SK-N-SH (cell line): ENCODE measurements at regions not wholly inside any gene's neighbourhood (a gene's known extent, or its start where the extent isn't known, plus 50 kb on each side); places are given as distances from the start of the nearest gene placed in this dataset.

Source experiments
- CTCF ChIA-PET: fragments of 300-600, 350-600 bp; formaldehyde crosslinking; extraction: SDS; loops from one replicate; lab custom pipeline; 2021; lab: Yijun Ruan, JAX
- POLR2A ChIA-PET: fragments of 350-600 bp; sonication (Branson Sonifier 250); formaldehyde crosslinking; extraction: SDS; loops from one replicate; lab custom pipeline; 2020; ENCODE audit warnings: antibody characterized with exemption, inconsistent platforms; lab: Yijun Ruan, JAX
- DNase-seq: peaks from one replicate; pipeline ENCODE4 v3.0.0; 2012
- H2AFZ ChIP-seq: fragments of 200-600 bp; sonication (generic); 2 replicates; pipeline ENCODE4 v1.8.1; 2016; ENCODE audit warnings: antibody characterized with exemption, mild to moderate bottlenecking, low read depth
- H3F3A ChIP-seq: fragments of 200-600 bp; sonication (generic); replicated peaks from 2 replicates; pipeline ENCODE3; 2016; ENCODE audit warnings: antibody characterized with exemption, mild to moderate bottlenecking; ENCODE audit not compliant: insufficient read depth
- H3K27ac ChIP-seq, 2 experiments: fragments of 200-500 bp in 1 of 2; fragments of 200-600 bp in 1 of 2; sonication (Bioruptor generic) in 1 of 2; sonication (generic), shearing (Covaris generic) in 1 of 2; 2 replicates each; pipeline versions ENCODE4 v1.5.1 to v1.6.1; 2014 to 2016; ENCODE audit warnings: low read depth in 2 of 2, inconsistent platforms in 1 of 2, low read length in 1 of 2, mild to moderate bottlenecking in 1 of 2, mixed read lengths in 1 of 2
- H3K27me3 ChIP-seq: fragments of 200-600 bp; sonication (generic), shearing (Covaris generic); 2 replicates; pipeline ENCODE4 v1.6.1; 2016; ENCODE audit warnings: mixed run types; ENCODE audit not compliant: insufficient read depth
- H3K36me3 ChIP-seq, 2 experiments: fragments of 200-500 bp in 1 of 2; fragments of 200-600 bp in 1 of 2; sonication (Bioruptor generic) in 1 of 2; sonication (generic) in 1 of 2; replicated peaks in 1 of 2; 2 replicates each; pipeline versions ENCODE3 to v1.5.1; 2014 to 2016; ENCODE audit warnings: low read length in 1 of 2, mild to moderate bottlenecking in 1 of 2; ENCODE audit not compliant: insufficient read depth in 2 of 2, control insufficient read depth in 1 of 2
- H3K4me1 ChIP-seq, 2 experiments: fragments of 200-500 bp in 1 of 2; fragments of 200-600 bp in 1 of 2; sonication (Bioruptor generic) in 1 of 2; sonication (generic), shearing (Covaris generic) in 1 of 2; 2 replicates each; pipeline versions ENCODE4 v1.5.1 to v1.6.1; 2014 to 2016; ENCODE audit warnings: low read depth in 1 of 2, low read length in 1 of 2, mixed run types in 1 of 2; ENCODE audit not compliant: insufficient read depth in 2 of 2, control insufficient read depth in 1 of 2
- H3K4me2 ChIP-seq: fragments of 200-600 bp; sonication (generic), shearing (Covaris generic); 2 replicates; pipeline ENCODE4 v1.6.1; 2017; ENCODE audit warnings: mixed run types
- H3K4me3 ChIP-seq, 2 experiments: fragments of 200-500 bp in 1 of 2; fragments of 200-600 bp in 1 of 2; sonication (Bioruptor generic) in 1 of 2; sonication (generic), shearing (Covaris generic) in 1 of 2; 2 replicates each; pipeline versions ENCODE4 v1.5.1 to v1.8.1; 2014 to 2016; ENCODE audit warnings: low read depth in 2 of 2, inconsistent platforms in 1 of 2, low read length in 1 of 2, mild to moderate bottlenecking in 1 of 2, mixed read lengths in 1 of 2, moderate library complexity in 1 of 2
- H3K79me2 ChIP-seq: fragments of 200-600 bp; sonication (generic); 2 replicates; pipeline ENCODE4 v1.8.1; 2017; ENCODE audit warnings: mild to moderate bottlenecking; ENCODE audit not compliant: insufficient read depth
- H3K9ac ChIP-seq: fragments of 200-600 bp; sonication (generic); 2 replicates; pipeline ENCODE4 v1.6.1; 2017; ENCODE audit warnings: mixed run types
- H3K9me2 ChIP-seq: fragments of 200-600 bp; sonication (generic); 2 replicates; pipeline ENCODE4 v1.6.1; 2017; ENCODE audit warnings: mixed run types
- H3K9me3 ChIP-seq: fragments of 200-600 bp; sonication (generic); 2 replicates; pipeline ENCODE4 v1.6.1; 2017; ENCODE audit warnings: mixed run types, mild to moderate bottlenecking, moderate library complexity
- H4K20me1 ChIP-seq: fragments of 200-600 bp; sonication (generic); 2 replicates; pipeline ENCODE4 v1.6.1; 2017; ENCODE audit warnings: mild to moderate bottlenecking, mixed run types; ENCODE audit not compliant: insufficient read depth
- ELF1 ChIP-seq: IDR thresholded peaks from 2 replicates; pipeline ENCODE4 v1.4.0; 2012
- EP300 ChIP-seq, 2 experiments: IDR thresholded peaks; 2 replicates each; pipeline versions ENCODE4 v1.4.0 to v1.6.1; 2012; ENCODE audit warnings: borderline replicate concordance in 1 of 2, low read depth in 1 of 2, low read length in 1 of 2
- FOXJ3 ChIP-seq: sonication (generic); formaldehyde crosslinking; IDR thresholded peaks from 2 replicates; pipeline ENCODE4 v1.5.1; 2020; ENCODE audit warnings: mild to moderate bottlenecking, missing genetic modification reagents
- FOXM1 ChIP-seq: IDR thresholded peaks from 2 replicates; pipeline ENCODE4 v1.4.0; 2012; ENCODE audit warnings: low read depth, mild to moderate bottlenecking
- GABPA ChIP-seq: IDR thresholded peaks from 2 replicates; pipeline ENCODE4 v1.4.0; 2012; ENCODE audit warnings: low read depth, mild to moderate bottlenecking
- GATA2 ChIP-seq: sonication (generic); formaldehyde crosslinking; IDR thresholded peaks from 2 replicates; pipeline ENCODE4 v1.5.0; 2020; ENCODE audit warnings: mild to moderate bottlenecking, missing genetic modification reagents
- JUND ChIP-seq: IDR thresholded peaks from 2 replicates; pipeline ENCODE4 v1.4.0; 2012
- MXI1 ChIP-seq: IDR thresholded peaks from 2 replicates; pipeline ENCODE4 v1.6.1; 2012; ENCODE audit warnings: mild to moderate bottlenecking, low read depth, low read length, improper control_type of control experiment
- NFIC ChIP-seq: IDR thresholded peaks from 2 replicates; pipeline ENCODE4 v1.4.0; 2012; ENCODE audit warnings: borderline replicate concordance
- PBX3 ChIP-seq: IDR thresholded peaks from 2 replicates; pipeline ENCODE4; 2012
- RAD21 ChIP-seq: IDR thresholded peaks from 2 replicates; pipeline ENCODE4 v1.6.1; 2012; ENCODE audit warnings: mild to moderate bottlenecking, low read length
- RXRA ChIP-seq: IDR thresholded peaks from 2 replicates; pipeline ENCODE4 v1.4.0; 2012; ENCODE audit warnings: low read depth, mild to moderate bottlenecking, borderline replicate concordance
- SIN3A ChIP-seq: IDR thresholded peaks from 2 replicates; pipeline ENCODE4 v1.6.1; 2012; ENCODE audit warnings: low read depth, mild to moderate bottlenecking, low read length, moderate library complexity, borderline replicate concordance
- SMC3 ChIP-seq: IDR thresholded peaks from 2 replicates; pipeline ENCODE4 v1.6.1; 2012; ENCODE audit warnings: low read depth, low read length, improper control_type of control experiment
- TAF1 ChIP-seq: IDR thresholded peaks from 2 replicates; pipeline ENCODE4 v1.6.1; 2012; ENCODE audit warnings: low read depth, mild to moderate bottlenecking, low read length, moderate library complexity, borderline replicate concordance
- TCF12 ChIP-seq: IDR thresholded peaks from 2 replicates; pipeline ENCODE4 v1.4.0; 2012
- USF2 ChIP-seq: fragments of 150-350 bp; IDR thresholded peaks from 2 replicates; pipeline ENCODE4 v1.6.1; 2017; ENCODE audit warnings: antibody characterized with exemption, low read length, low read depth, borderline replicate concordance
- WGBS: methylation state at CpG from one replicate; pipeline ENCODE4 v1.1.6; 2017; ENCODE audit warnings: low lambda C conversion rate; 5-methylcytosine and 5-hydroxymethylcytosine counted together
- TF ChIP-seq, protein P1 (sequence below): IDR thresholded peaks from 2 replicates; pipeline ENCODE4 v1.4.0; 2012; ENCODE audit warnings: low read depth, borderline replicate concordance

DNA sequence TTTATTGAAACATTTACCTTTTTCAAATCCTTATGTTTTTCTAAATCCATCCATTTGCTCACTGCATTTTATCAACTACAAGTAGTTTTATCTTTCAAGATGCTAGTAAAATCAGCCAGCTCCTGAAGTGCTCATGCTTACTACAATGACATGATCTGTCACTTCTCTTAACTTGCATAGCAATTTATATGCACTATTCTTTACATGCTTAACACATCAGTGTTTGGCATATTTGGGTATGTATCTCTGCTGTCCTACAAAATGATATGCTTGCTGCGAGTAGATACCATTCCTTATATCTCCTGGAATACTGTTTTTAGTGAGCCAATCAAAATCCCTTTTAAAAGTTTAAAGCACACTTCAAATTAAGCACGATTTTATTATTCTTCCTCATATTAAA is 2726.8 kb downstream of the PCDH7 start:
- H3K79me2 ChIP-seq, result no peaks in the 10 kb centered on the region
- H3K36me3 ChIP-seq, result no peaks in the 10 kb centered on the region
- no peak overlapping the region for H3K27ac ChIP-seq
- H3K4me2 ChIP-seq, result no peak overlapping the region
- DNase-seq, result no peak
- TF ChIP-seq TAF1 (no peak), RAD21 (no peak), NFIC (no peak), EP300 (IDR thresholded peaks at IDR 0.05; ENCODE audit: borderline replicate concordance in 1 of 2, low read depth in 1 of 2, low read length in 1 of 2) (no peak), FOXJ3 (CRISPR knock-in tag) (no peak), GATA2 (no peak)
- no peak overlapping the region for H3K9ac ChIP-seq
- H3K4me3 ChIP-seq, result no peak overlapping the region
- ChIA-PET POLR2A (no interaction called here), CTCF (interaction anchor here (1.1 kb wide), 1 partner anchor 19 kb away, joined by 3 read pairs; no protein-coding TSS in a partner anchor)
- no peaks in the 10 kb centered on the region for H3K9me3 ChIP-seq
- no peaks in the 10 kb centered on the region for H3K4me1 ChIP-seq
- H3K27me3 ChIP-seq, result no peaks in the 10 kb centered on the region
- H4K20me1 ChIP-seq, result no peaks in the 10 kb centered on the region
- H3K9me2 ChIP-seq, result no peaks in the 10 kb centered on the region
- no peaks in the 10 kb centered on the region for H3F3A ChIP-seq
- no peak overlapping the region for H2AFZ ChIP-seq
- WGBS, result 10% methylated on average over 2 of the region's 2 CpGs

- POLR2A ChIA-PET, result no interaction called here
- H2AFZ ChIP-seq, result no peak overlapping the region
- no peak overlapping the region for H3K4me2 ChIP-seq
- H3K27me3 ChIP-seq, result no peaks in the 10 kb centered on the region
- H3F3A ChIP-seq, result no peaks in the 10 kb centered on the region
- no peak overlapping the region for H3K4me3 ChIP-seq
- no peak for DNase-seq
- TF ChIP-seq GATA2 (no peak), TCF12 (no peak), JUND (no peak), MXI1 (no peak), RAD21 (no peak)
- no peaks in the 10 kb centered on the region for H3K9me2 ChIP-seq
- H3K27ac ChIP-seq, result no peak overlapping the region
- no peaks in the 10 kb centered on the region for H3K79me2 ChIP-seq
- H3K9me3 ChIP-seq, result no peaks in the 10 kb centered on the region
- no peaks in the 10 kb centered on the region for H4K20me1 ChIP-seq
- no peaks in the 10 kb centered on the region for H3K36me3 ChIP-seq
- no peaks in the 10 kb centered on the region for H3K4me1 ChIP-seq
- H3K9ac ChIP-seq, result no peak overlapping the region
- WGBS, result 23% methylated on average over 3 of the region's 3 CpGs
- CTCF ChIA-PET, result no interaction called here
Observed at GRCh38 chr4:33448948-33449347, 2728.8 kb downstream of the PCDH7 start.

DNA sequence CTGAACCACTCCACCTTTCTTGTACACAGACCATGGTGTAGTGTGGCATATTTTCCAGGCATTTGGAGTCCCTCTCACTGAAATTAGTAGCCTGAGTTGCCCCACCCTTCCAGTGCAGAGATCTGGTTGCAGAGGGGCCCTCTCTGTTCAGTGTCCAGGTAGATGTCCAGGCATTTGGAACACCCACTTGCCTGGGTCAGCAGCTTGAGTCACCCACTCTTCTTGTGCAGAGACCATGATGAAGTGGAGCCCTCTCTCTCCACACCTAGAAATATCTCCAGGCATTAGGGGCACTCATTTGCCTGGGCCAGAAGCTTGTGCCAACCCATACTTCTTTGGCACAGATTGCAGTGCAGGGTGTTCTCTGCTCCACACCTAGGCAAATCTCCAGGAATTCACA is 2733.3 kb downstream of the PCDH7 start:
- Histone ChIP-seq H3K36me3 (no peaks in the 10 kb centered on the region), H3K4me1 (no peaks in the 10 kb centered on the region), H3K4me3 (no peak overlapping the region), H3K27me3 (no peaks in the 10 kb centered on the region), H3F3A (no peaks in the 10 kb centered on the region), H3K4me2 (no peak overlapping the region), H4K20me1 (no peaks in the 10 kb centered on the region), H3K9me3 (no peaks in the 10 kb centered on the region), H3K9me2 (no peaks in the 10 kb centered on the region), H2AFZ (no peak overlapping the region), H3K9ac (no peak overlapping the region), H3K27ac (no peak overlapping the region), H3K79me2 (no peaks in the 10 kb centered on the region)
- CTCF ChIA-PET, result no interaction called here
- no peak for DNase-seq
- POLR2A ChIA-PET, result no interaction called here
- TF ChIP-seq NFIC (no peak), RXRA (no peak), USF2 (no peak), PBX3 (no peak), FOXM1 (no peak), GABPA (no peak), SMC3 (no peak), TAF1 (no peak), TCF12 (no peak), EP300 (IDR thresholded peaks at IDR 0.05; ENCODE audit: borderline replicate concordance in 1 of 2, low read depth in 1 of 2, low read length in 1 of 2) (no peak), ELF1 (no peak), SIN3A (no peak)
- TF ChIP-seq, protein P1, sequence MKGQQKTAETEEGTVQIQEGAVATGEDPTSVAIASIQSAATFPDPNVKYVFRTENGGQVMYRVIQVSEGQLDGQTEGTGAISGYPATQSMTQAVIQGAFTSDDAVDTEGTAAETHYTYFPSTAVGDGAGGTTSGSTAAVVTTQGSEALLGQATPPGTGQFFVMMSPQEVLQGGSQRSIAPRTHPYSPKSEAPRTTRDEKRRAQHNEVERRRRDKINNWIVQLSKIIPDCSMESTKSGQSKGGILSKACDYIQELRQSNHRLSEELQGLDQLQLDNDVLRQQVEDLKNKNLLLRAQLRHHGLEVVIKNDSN, result no peak
